PC-9 (cell line): ENCODE measurements at regions not wholly inside any gene's neighbourhood (a gene's known extent, or its start where the extent isn't known, plus 50 kb on each side); places are given as distances from the start of the nearest gene placed in this dataset.

Source experiments
- BruUV-seq: library from RNA; stranded (reverse); fragments of 400-500 nt; replicated peaks from 2 replicates; lab custom pipeline; 2021; lab: Mats Ljungman, UMichigan
- CTCF ChIA-PET: fragments of 300-600 bp; sonication (Branson Sonifier 250); formaldehyde crosslinking; loops from one replicate; lab custom pipeline; 2022; ENCODE audit warnings: antibody characterized with exemption; lab: Charles Lee
- POLR2A ChIA-PET: fragments of 300-600 bp; sonication (Branson Sonifier 250); formaldehyde crosslinking; loops from one replicate; lab custom pipeline; 2022; ENCODE audit warnings: antibody characterized with exemption; ENCODE audit not compliant: unreplicated experiment; lab: Charles Lee
- DNase-seq, 2 experiments: peaks; one replicate each; pipeline versions ENCODE4 v3.0.0 to v3.0.0-alpha.2; 2015 to 2022; ENCODE audit warnings: mixed read lengths in 1 of 2
- H2AFZ ChIP-seq: fragments of 200-600 bp; sonication (generic); 2 replicates; pipeline ENCODE4 v1.8.1; 2017; ENCODE audit warnings: antibody characterized with exemption
- H3F3A ChIP-seq: fragments of 200-600 bp; sonication (generic); 2 replicates; pipeline ENCODE4 v1.8.1; 2017; ENCODE audit warnings: antibody characterized with exemption, mild to moderate bottlenecking, low read depth; ENCODE audit not compliant: insufficient read depth
- H3K27ac ChIP-seq: fragments of 200-600 bp; sonication (generic); 2 replicates; pipeline ENCODE4 v1.6.1; 2016; ENCODE audit warnings: mixed run types
- H3K27me3 ChIP-seq: fragments of 200-600 bp; sonication (generic); 2 replicates; pipeline ENCODE4 v1.6.1; 2016; ENCODE audit warnings: low read depth, mixed run types; ENCODE audit not compliant: insufficient read depth
- H3K36me3 ChIP-seq: fragments of 200-600 bp; sonication (generic); 2 replicates; pipeline ENCODE4 v1.6.1; 2016; ENCODE audit warnings: low read depth, mixed run types
- H3K4me1 ChIP-seq: fragments of 200-600 bp; sonication (generic); replicated peaks from 2 replicates; pipeline ENCODE4 v1.6.1; 2016; ENCODE audit warnings: mixed run types; ENCODE audit not compliant: insufficient read depth
- H3K4me2 ChIP-seq: fragments of 200-600 bp; sonication (generic); 2 replicates; pipeline ENCODE4 v1.6.1; 2017; ENCODE audit warnings: mixed run types
- H3K4me3 ChIP-seq: fragments of 200-600 bp; sonication (generic); 2 replicates; pipeline ENCODE4 v1.6.1; 2016; ENCODE audit warnings: mixed run types
- H3K79me2 ChIP-seq: fragments of 200-600 bp; sonication (generic); 2 replicates; pipeline ENCODE4 v1.6.1; 2017; ENCODE audit warnings: low read depth, mixed run types
- H3K9me2 ChIP-seq: fragments of 200-600 bp; sonication (generic); 2 replicates; pipeline ENCODE4 v1.8.1; 2017; ENCODE audit warnings: mild to moderate bottlenecking; ENCODE audit not compliant: insufficient read depth
- H3K9me3 ChIP-seq: fragments of 200-600 bp; sonication (generic); 2 replicates; pipeline ENCODE4 v1.8.1; 2016; ENCODE audit warnings: low read depth; ENCODE audit not compliant: insufficient read depth
- H4K20me1 ChIP-seq: fragments of 200-600 bp; sonication (generic); 2 replicates; pipeline ENCODE4 v1.8.1; 2017; ENCODE audit not compliant: insufficient read depth
- EZH2 ChIP-seq: fragments of 200-600 bp; sonication (generic); IDR thresholded peaks from 2 replicates; pipeline ENCODE4 v1.8.0; 2017; ENCODE audit warnings: antibody characterized with exemption, low read depth
- intact Hi-C: fragments of 100-400 bp; cut with micrococcal nuclease; formaldehyde crosslinking; loops from one replicate; pipeline ENCODE4 v1.10.0; 2022; ENCODE audit not compliant: unreplicated experiment
- TF ChIP-seq, protein P1 (sequence below): fragments of 200-600 bp; sonication (generic); conservative IDR thresholded peaks from 2 replicates; pipeline ENCODE4 v1.6.1; 2017; ENCODE audit warnings: mixed run types, antibody characterized with exemption, mild to moderate bottlenecking, moderate library complexity

DNA sequence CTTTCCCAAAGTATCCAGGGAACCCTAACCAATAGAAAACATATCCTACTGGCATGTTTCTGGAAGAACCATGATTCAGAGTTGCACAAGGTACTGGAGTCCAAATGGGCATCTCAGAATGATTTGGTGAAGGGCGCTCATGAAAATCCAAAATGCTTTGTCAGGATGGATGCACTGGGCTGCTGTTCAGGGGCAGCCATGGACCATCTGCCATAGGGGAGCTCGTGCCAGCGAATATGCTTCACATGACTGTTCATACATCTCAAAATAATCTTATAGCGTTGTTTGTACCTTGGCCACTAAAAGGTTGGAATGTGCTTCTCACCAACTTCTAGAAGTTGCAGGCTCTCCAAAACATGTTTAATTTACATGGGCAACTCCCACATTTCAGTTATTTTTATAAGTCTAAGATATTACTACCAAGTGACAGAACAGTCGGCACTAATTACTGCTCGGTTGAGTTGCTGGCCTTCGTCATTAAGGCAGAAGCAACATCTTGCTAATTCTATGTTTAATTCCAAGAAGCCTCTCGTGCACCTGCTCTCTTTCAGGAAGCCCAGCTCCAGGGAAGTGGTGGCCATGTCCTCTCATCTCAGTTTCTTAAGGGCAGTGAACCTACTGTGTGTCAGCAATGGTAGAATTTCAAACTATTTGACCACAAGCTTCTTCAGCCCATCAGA is 1497.7 kb downstream of the TBC1D22A start:
- intact Hi-C loops, result no loop called here
- H3K36me3 ChIP-seq, result no peaks in the 10 kb centered on the region
- CTCF ChIA-PET, result no interaction called here
- H3K79me2 ChIP-seq, result no peaks in the 10 kb centered on the region
- H3K4me3 ChIP-seq, result no peak overlapping the region
- POLR2A ChIA-PET, result no interaction called here
- no peak for DNase-seq
- H3K27me3 ChIP-seq, result peaks cover 78% of the 10 kb centered on the region
- no peak overlapping the region for H3K4me2 ChIP-seq
- no peaks in the 10 kb centered on the region for H3K9me3 ChIP-seq
- BruUV-seq, result no TSS peak
- no peaks in the 10 kb centered on the region for H3K4me1 ChIP-seq
- H3K9me2 ChIP-seq, result no peaks in the 10 kb centered on the region
- H3K27ac ChIP-seq, result no peak overlapping the region
- TF ChIP-seq EZH2, result no peak
- TF ChIP-seq, protein P1, sequence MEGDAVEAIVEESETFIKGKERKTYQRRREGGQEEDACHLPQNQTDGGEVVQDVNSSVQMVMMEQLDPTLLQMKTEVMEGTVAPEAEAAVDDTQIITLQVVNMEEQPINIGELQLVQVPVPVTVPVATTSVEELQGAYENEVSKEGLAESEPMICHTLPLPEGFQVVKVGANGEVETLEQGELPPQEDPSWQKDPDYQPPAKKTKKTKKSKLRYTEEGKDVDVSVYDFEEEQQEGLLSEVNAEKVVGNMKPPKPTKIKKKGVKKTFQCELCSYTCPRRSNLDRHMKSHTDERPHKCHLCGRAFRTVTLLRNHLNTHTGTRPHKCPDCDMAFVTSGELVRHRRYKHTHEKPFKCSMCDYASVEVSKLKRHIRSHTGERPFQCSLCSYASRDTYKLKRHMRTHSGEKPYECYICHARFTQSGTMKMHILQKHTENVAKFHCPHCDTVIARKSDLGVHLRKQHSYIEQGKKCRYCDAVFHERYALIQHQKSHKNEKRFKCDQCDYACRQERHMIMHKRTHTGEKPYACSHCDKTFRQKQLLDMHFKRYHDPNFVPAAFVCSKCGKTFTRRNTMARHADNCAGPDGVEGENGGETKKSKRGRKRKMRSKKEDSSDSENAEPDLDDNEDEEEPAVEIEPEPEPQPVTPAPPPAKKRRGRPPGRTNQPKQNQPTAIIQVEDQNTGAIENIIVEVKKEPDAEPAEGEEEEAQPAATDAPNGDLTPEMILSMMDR, result no peak
- H3F3A ChIP-seq, result no peaks in the 10 kb centered on the region
- H2AFZ ChIP-seq, result no peak overlapping the region
- 0 out of 2 replicates have a peak, but pooled peaks cover 7% of the 10 kb centered on the region for H4K20me1 ChIP-seq

DNA sequence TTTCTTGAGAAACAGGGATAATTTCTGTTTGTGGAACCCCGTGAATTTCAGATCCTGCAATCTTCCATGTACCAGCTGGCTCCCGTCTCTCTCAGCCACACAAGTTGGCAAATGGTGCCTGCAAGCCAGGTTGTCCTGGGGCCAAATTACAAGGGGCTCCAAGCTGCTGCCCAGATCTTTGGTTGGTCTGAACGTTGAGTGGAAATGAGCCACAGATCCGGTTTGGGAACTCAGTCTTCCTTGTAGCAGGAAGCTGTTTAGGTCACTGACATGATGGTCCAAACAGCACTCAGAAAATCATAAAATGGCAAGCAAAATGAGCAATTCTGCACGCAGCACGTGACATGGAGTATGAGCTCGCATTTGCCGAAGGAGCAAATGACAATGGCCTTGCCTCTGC is 1496.4 kb downstream of the TBC1D22A start:
- peaks cover 78% of the 10 kb centered on the region for H3K27me3 ChIP-seq
- no peaks in the 10 kb centered on the region for H3K36me3 ChIP-seq
- TF ChIP-seq, protein P1, result no peak
- TF ChIP-seq EZH2, result no peak
- no peaks in the 10 kb centered on the region for H3F3A ChIP-seq
- ChIA-PET CTCF (no interaction called here), POLR2A (no interaction called here)
- H4K20me1 ChIP-seq, result 0 out of 2 replicates have a peak, but pooled peaks cover 7% of the 10 kb centered on the region
- H3K4me1 ChIP-seq, result no peaks in the 10 kb centered on the region
- intact Hi-C loops, result no loop called here
- no peak overlapping the region for H2AFZ ChIP-seq
- DNase-seq, result no peak
- no peaks in the 10 kb centered on the region for H3K79me2 ChIP-seq
- no peaks in the 10 kb centered on the region for H3K9me3 ChIP-seq
- no peaks in the 10 kb centered on the region for H3K9me2 ChIP-seq
- H3K4me2 ChIP-seq, result no peak overlapping the region
- H3K27ac ChIP-seq, result no peak overlapping the region
- H3K4me3 ChIP-seq, result no peak overlapping the region
- BruUV-seq, result no TSS peak

DNA sequence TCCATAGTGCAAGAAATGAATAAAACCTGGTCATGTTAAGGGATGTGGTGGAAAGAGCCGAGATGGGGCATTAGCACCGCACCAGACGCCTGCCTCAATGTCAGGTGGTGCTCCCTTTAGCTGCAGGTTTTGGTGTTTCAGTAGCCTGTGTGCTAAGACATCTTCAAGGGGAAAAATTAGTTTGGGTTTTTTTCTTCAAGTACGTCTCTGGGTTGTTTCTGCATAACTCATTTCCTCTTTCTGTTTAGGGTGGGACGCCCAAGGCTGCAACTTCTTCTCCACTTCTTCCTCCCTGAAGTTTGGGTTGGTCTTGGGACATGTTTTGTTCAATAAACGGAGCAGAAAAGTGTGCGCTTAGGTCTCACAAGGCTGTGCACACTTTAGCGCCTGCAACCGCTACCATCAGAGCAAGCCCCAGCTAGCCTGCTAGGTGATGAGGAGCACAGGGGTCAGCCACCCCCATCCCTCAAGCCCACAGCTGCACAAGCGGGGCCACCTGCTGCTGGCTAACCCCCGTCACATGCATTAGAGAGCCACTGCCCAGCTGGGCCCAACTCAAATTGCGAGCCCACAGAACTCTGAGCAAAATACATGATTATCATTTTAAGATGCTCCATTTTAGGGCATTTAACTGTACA is 1495.7 kb downstream of the TBC1D22A start:
- no peaks in the 10 kb centered on the region for H3K36me3 ChIP-seq
- ChIA-PET CTCF (interaction anchor here (0.6 kb wide), 1 partner anchor 789 kb away, joined by 7 read pairs; no protein-coding TSS in a partner anchor), POLR2A (interaction anchor here (0.7 kb wide), 1 partner anchor 138 kb away, joined by 7 read pairs; no protein-coding TSS in a partner anchor)
- H3K9me2 ChIP-seq, result no peaks in the 10 kb centered on the region
- H3K27ac ChIP-seq, result no peak overlapping the region
- no peaks in the 10 kb centered on the region for H3K79me2 ChIP-seq
- H3F3A ChIP-seq, result no peaks in the 10 kb centered on the region
- no TSS peak for BruUV-seq
- H3K4me1 ChIP-seq, result no peaks in the 10 kb centered on the region
- intact Hi-C loops, result no loop called here
- TF ChIP-seq EZH2, result no peak
- TF ChIP-seq, protein P1, result no peak
- no peaks in the 10 kb centered on the region for H3K9me3 ChIP-seq
- H2AFZ ChIP-seq, result no peak overlapping the region
- H3K4me2 ChIP-seq, result no peak overlapping the region
- no peak overlapping the region for H3K4me3 ChIP-seq
- 0 out of 2 replicates have a peak, but pooled peaks cover 7% of the 10 kb centered on the region for H4K20me1 ChIP-seq
- DNase-seq, result no peak
- H3K27me3 ChIP-seq, result peaks cover 81% of the 10 kb centered on the region
